GM21825 (cell line): ENCODE measurements at regions not wholly inside any gene's neighbourhood (a gene's known extent, or its start where the extent isn't known, plus 50 kb on each side); places are given as distances from the start of the nearest gene placed in this dataset.
"Not testable (repeated sequence)": the region's sequence is repeated elsewhere in the genome, so short reads cannot be mapped to it uniquely, and the experiment has no call there.

Experiments used
- ATAC-seq: cut with Tn5 transposase; IDR thresholded peaks from one replicate; pipeline ENCODE4 v1.9.1; 2021; ENCODE audit warnings: mild to moderate bottlenecking, moderate library complexity; ENCODE audit not compliant: unreplicated experiment

- no peak for ATAC-seq
These were observed 228.7 kb downstream of the SHOX start for GRCh38 chrX:859329-859728.

GRCh38 chrX:858542-859078, 228.0 kb downstream of the SHOX start:
- no peak for ATAC-seq

- ATAC-seq, result no peak
These were observed 226.8 kb downstream of the SHOX start for GRCh38 chrX:857376-857775.

- no peak for ATAC-seq
These were observed 226.1 kb downstream of the SHOX start for GRCh38 chrX:856566-857290.

- ATAC-seq, result no peak
These were observed 222.7 kb downstream of the SHOX start for GRCh38 chrX:853304-853703.

- ATAC-seq, result no peak
These were observed 219.9 kb downstream of the SHOX start for GRCh38 chrX:850471-850916.

- ATAC-seq, result no peak
These were observed 217.8 kb downstream of the SHOX start for GRCh38 chrX:848386-848785.

- ATAC-seq, result no peak
These were observed 212.7 kb downstream of the SHOX start for GRCh38 chrX:843306-843705.

GRCh38 chrX:840556-840955, 210.0 kb downstream of the SHOX start:
- no peak for ATAC-seq

- not testable (repeated sequence) for ATAC-seq
These were observed 208.1 kb downstream of the SHOX start for GRCh38 chrX:838666-839065.

- not testable (repeated sequence) for ATAC-seq
These were observed 205.3 kb downstream of the SHOX start for GRCh38 chrX:835857-836256.

- ATAC-seq, result no peak
These were observed 199.9 kb downstream of the SHOX start for GRCh38 chrX:830532-830931.

- no peak for ATAC-seq
These were observed 198.6 kb downstream of the SHOX start for GRCh38 chrX:829145-829544.

- no peak for ATAC-seq
These were observed 197.9 kb downstream of the SHOX start for GRCh38 chrX:828411-828959.

- ATAC-seq, result no peak
These were observed 195.9 kb downstream of the SHOX start for GRCh38 chrX:826448-826847.

- no peak for ATAC-seq
These were observed 195.4 kb downstream of the SHOX start for GRCh38 chrX:825991-826390.

- ATAC-seq, result not testable (repeated sequence)
These were observed 192.5 kb downstream of the SHOX start for GRCh38 chrX:823073-823472.

GRCh38 chrX:821327-822107, 190.9 kb downstream of the SHOX start:
- no peak for ATAC-seq

GRCh38 chrX:819684-820083, 189.1 kb downstream of the SHOX start:
- no peak for ATAC-seq

- ATAC-seq, result no peak
These were observed 187.2 kb downstream of the SHOX start for GRCh38 chrX:817759-818300.

- ATAC-seq, result not testable (repeated sequence)
These were observed 186.6 kb downstream of the SHOX start for GRCh38 chrX:817147-817546.
